ACC112 (cell line): ENCODE measurements at regions not wholly inside any gene's neighbourhood (a gene's known extent, or its start where the extent isn't known, plus 50 kb on each side); places are given as distances from the start of the nearest gene placed in this dataset.

Experiments
- H2AFZ ChIP-seq: fragments of 200-600 bp; sonication (generic); one replicate; pipeline ENCODE4 v1.6.0; 2017; ENCODE audit warnings: antibody characterized with exemption, low read length; ENCODE audit not compliant: unreplicated experiment
- H3K27ac ChIP-seq: fragments of 200-600 bp; sonication (generic); 2 replicates; pipeline ENCODE4 v1.5.1; 2014; ENCODE audit warnings: low read depth, mild to moderate bottlenecking, antibody characterized with exemption, low read length, moderate library complexity
- H3K27me3 ChIP-seq: fragments of 200-600 bp; sonication (generic); 2 replicates; pipeline ENCODE4 v1.6.1; 2014; ENCODE audit warnings: mild to moderate bottlenecking, antibody characterized with exemption, low read length, moderate library complexity, mixed read lengths; ENCODE audit not compliant: insufficient read depth
- H3K36me3 ChIP-seq: fragments of 200-600 bp; sonication (generic); 2 replicates; pipeline ENCODE4 v1.6.1; 2016; ENCODE audit warnings: mild to moderate bottlenecking, antibody characterized with exemption, low read length, moderate library complexity, mixed read lengths; ENCODE audit not compliant: insufficient read depth
- H3K4me1 ChIP-seq: fragments of 200-600 bp; sonication (generic); one replicate; pipeline ENCODE4 v1.6.1; 2016; ENCODE audit warnings: low read length, mixed read lengths; ENCODE audit not compliant: insufficient read depth, unreplicated experiment, control insufficient read depth
- H3K4me3 ChIP-seq: fragments of 200-600 bp; sonication (generic); 2 replicates; pipeline ENCODE4 v1.5.1; 2014; ENCODE audit warnings: mild to moderate bottlenecking, low read depth, low read length
- H3K79me2 ChIP-seq: fragments of 200-600 bp; sonication (generic); one replicate; pipeline ENCODE4 v1.6.0; 2016; ENCODE audit warnings: low read length; ENCODE audit not compliant: control insufficient read depth, unreplicated experiment, insufficient read depth

DNA sequence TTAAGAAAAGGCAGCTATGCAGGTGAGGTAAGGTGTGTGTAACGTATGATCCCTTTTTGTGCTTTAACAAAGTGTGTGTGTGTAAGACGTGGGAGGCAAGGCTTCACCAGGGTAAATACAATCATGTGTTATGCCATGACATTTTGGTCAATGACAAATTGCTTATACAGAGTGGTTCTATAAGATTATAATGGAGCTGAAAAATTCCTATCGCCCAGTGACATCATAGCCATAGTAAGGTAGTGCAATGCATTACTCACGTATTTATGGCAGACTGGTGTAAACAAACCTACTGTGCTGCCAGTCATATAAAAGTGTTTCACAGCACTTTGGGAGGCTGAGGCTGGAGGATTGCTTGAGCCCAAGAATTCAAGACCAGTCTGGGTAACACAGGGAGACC is 60.2 kb upstream of the LCTL start:
- H3K27ac ChIP-seq, result no peak overlapping the region
- H2AFZ ChIP-seq, result no peak overlapping the region
- H3K79me2 ChIP-seq, result no peaks in the 10 kb centered on the region
- no peak overlapping the region for H3K4me3 ChIP-seq
- H3K27me3 ChIP-seq, result no peaks in the 10 kb centered on the region
- no peaks in the 10 kb centered on the region for H3K36me3 ChIP-seq
- peaks cover 17% of the 10 kb centered on the region for H3K4me1 ChIP-seq

DNA sequence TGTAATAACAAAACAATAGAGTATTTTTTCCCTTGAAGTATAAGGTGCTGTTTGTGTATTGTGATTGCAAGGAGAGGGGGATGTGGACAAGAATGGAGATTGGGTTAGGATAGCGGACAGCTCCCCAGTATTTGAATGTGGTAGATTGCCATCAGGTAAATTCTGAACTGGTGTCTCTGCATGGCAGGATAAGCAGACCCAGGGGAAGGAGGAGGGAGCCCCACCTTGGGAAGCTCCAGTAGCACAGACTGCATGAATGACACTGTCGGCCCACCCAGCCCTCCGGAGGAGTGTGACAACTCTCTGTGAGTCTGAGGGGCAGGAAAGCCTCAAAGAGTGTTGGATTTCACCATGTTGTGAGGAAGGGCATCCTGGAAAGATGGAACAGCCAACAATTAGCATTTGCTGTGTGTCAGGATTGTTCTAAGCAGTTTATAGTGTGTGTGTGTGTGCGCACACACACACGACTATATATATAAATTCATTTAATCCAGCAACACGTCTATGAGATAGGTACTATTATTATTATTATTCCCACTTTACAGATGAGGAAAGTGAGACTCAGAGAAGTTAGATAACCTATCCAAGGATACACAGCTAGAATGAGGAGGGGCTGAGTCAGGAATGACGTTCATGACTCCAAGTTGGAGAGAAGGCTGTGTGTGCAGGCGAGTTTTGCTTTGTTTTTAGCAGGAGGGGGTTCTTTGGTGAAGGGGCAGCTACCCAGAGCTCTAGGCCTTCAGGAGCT is 63.4 kb upstream of the LCTL start:
- no peak overlapping the region for H3K4me3 ChIP-seq
- no peak overlapping the region for H3K27ac ChIP-seq
- H3K4me1 ChIP-seq, result no peaks in the 10 kb centered on the region
- H3K79me2 ChIP-seq, result no peaks in the 10 kb centered on the region
- no peaks in the 10 kb centered on the region for H3K36me3 ChIP-seq
- H3K27me3 ChIP-seq, result no peaks in the 10 kb centered on the region
- H2AFZ ChIP-seq, result no peak overlapping the region

GRCh38 chr15:66629817-66630576 is 64.2 kb upstream of the LCTL start:
- Histone ChIP-seq H3K4me3 (no peak overlapping the region), H2AFZ (no peak overlapping the region), H3K36me3 (no peaks in the 10 kb centered on the region), H3K4me1 (no peaks in the 10 kb centered on the region), H3K27ac (no peak overlapping the region), H3K79me2 (no peaks in the 10 kb centered on the region), H3K27me3 (no peaks in the 10 kb centered on the region)

DNA sequence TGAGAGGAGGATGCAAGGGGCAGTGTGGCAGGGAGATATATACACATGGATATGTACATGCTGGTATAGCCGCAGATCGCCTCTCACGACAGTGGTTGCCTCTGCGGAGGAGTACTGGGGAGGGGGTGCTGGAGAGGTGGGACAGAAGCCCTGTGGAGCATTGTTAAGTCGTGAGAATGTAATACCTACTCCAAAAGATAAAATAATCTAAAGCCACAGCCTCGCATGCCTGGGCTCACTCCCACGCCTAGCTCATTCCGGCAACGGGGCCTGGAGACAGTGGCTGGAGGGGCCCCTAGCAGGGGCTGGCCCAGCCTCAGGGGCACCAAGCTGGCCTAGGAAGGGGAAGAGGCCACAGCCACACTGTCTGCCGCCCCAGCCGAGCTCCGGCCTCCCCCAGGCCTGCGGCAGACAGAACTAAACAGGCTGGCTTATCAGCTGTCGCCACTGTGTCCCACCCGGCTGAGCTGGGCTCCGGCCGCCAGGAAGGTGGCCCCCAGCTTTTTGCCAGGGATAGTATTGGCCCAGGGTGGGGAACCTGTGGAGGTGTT is 65.1 kb upstream of the LCTL start:
- Histone ChIP-seq H3K27me3 (no peaks in the 10 kb centered on the region), H2AFZ (no peak overlapping the region), H3K4me3 (no peak overlapping the region), H3K4me1 (no peaks in the 10 kb centered on the region), H3K79me2 (no peaks in the 10 kb centered on the region), H3K27ac (no peak overlapping the region), H3K36me3 (no peaks in the 10 kb centered on the region)

DNA sequence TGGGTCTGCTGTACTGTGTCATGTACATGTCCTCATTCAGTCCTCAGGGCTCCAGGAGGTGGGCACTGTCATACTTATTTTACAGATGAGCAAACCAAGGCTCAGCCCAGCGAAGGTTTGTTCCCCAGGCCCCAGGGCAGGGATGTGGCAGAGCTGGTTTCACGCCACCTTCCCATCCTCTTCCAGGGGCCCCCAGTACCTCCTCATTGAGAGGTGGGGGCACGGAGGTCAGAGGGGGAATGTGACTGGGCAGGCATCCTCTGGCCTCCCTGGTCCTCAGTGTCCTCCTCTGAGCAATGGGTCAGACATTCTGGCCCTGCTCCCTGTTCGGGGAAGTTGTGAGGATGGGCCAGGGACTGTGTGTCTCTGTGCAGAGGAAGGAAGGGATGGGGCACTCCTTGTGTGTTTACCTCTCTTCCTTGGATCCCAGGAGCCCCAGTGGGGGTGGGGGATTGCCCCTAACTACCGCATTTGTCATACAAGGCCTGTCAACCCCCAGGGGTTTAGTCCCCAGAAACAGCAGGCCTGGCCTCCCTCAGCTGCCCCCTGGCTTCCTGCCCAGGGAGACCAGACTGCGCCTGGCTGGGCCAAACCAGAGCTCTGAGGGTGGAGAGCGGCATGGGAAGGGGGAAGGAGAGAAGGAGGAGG is 65.9 kb upstream of the LCTL start:
- H3K79me2 ChIP-seq, result no peaks in the 10 kb centered on the region
- H3K4me3 ChIP-seq, result no peak overlapping the region
- H3K27ac ChIP-seq, result no peak overlapping the region
- H3K4me1 ChIP-seq, result no peaks in the 10 kb centered on the region
- H2AFZ ChIP-seq, result no peak overlapping the region
- no peaks in the 10 kb centered on the region for H3K36me3 ChIP-seq
- no peaks in the 10 kb centered on the region for H3K27me3 ChIP-seq

- Histone ChIP-seq H3K36me3 (no peaks in the 10 kb centered on the region), H3K27me3 (no peaks in the 10 kb centered on the region), H3K79me2 (no peaks in the 10 kb centered on the region), H2AFZ (no peak overlapping the region), H3K27ac (no peak overlapping the region), H3K4me1 (no peaks in the 10 kb centered on the region), H3K4me3 (no peak overlapping the region)
Observed at GRCh38 chr15:66633041-66633937, 67.5 kb upstream of the LCTL start.

DNA sequence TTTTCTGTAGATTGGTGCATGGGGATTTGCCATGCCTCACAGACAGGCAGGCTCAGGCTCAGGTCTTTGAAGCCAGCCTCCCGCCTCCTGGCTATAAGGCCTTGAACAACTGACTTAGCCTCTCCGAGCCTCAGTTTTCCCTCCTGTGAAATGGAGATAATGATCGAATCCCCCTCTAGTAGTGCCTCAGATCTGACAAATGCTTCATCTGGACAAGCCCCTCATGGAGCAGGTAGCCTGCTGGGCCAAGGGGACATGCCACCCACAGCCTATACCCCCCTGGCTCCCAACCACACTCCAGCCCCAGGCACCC is 68.1 kb upstream of the LCTL start:
- H3K4me1 ChIP-seq, result no peaks in the 10 kb centered on the region
- H3K79me2 ChIP-seq, result no peaks in the 10 kb centered on the region
- no peaks in the 10 kb centered on the region for H3K27me3 ChIP-seq
- no peak overlapping the region for H3K27ac ChIP-seq
- no peak overlapping the region for H2AFZ ChIP-seq
- H3K36me3 ChIP-seq, result no peaks in the 10 kb centered on the region
- no peak overlapping the region for H3K4me3 ChIP-seq

DNA sequence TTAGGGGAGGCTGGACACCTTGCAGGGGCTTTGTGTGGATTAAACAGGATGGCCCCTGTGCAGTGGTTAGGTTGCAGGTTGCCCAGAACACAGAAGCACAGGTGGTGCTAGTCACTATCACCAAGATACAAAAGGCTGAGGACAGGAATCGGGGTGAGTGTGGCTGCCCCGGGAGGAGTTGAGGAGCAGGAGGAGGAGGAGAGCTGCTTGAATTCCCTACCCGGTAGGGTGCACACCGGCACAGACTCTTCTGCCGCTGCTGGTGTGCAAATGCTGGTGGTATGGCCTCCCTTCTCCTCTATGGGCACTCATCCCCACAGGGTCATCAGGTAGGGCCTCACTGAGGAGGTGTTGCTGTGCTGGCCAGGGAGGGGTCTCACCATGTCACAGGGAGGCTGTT is 67.5 kb upstream of the SMAD6 start:
- Histone ChIP-seq H3K4me3 (no peak overlapping the region), H3K27me3 (no peaks in the 10 kb centered on the region), H3K79me2 (no peaks in the 10 kb centered on the region), H3K27ac (no peak overlapping the region), H3K4me1 (peaks cover 2% of the 10 kb centered on the region), H3K36me3 (no peaks in the 10 kb centered on the region), H2AFZ (no peak overlapping the region)

GRCh38 chr15:66635006-66635405 is 67.0 kb upstream of the SMAD6 start:
- Histone ChIP-seq H2AFZ (no peak overlapping the region), H3K27ac (no peak overlapping the region), H3K79me2 (no peaks in the 10 kb centered on the region), H3K4me1 (peaks cover 3% of the 10 kb centered on the region), H3K27me3 (no peaks in the 10 kb centered on the region), H3K36me3 (no peaks in the 10 kb centered on the region), H3K4me3 (no peak overlapping the region)

DNA sequence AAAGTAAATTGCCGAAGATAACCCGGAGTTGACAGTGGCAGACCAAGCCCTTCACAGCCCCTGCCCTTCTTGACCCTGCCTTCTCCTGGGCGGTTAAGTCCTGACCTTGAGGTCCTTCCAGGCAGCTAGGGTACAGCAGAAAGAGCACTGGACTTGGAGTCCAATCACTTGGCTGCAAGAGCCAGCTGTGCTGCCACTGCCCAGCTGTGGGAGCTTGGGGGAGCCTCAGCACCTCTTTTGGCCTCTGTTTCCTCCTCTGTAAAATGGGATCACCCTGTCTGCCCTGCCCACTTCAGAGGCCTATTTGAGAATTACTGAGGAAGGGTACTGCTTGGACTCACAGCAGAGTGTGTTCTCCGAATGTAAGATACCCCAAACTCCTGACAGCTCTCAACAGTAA is 66.2 kb upstream of the SMAD6 start:
- no peaks in the 10 kb centered on the region for H3K27me3 ChIP-seq
- H2AFZ ChIP-seq, result no peak overlapping the region
- no peaks in the 10 kb centered on the region for H3K36me3 ChIP-seq
- no peak overlapping the region for H3K27ac ChIP-seq
- peaks cover 3% of the 10 kb centered on the region for H3K4me1 ChIP-seq
- H3K79me2 ChIP-seq, result no peaks in the 10 kb centered on the region
- H3K4me3 ChIP-seq, result no peak overlapping the region
